OCI-LY7 (cell line): ENCODE measurements at regions not wholly inside any gene's neighbourhood (a gene's known extent, or its start where the extent isn't known, plus 50 kb on each side); places are given as distances from the start of the nearest gene placed in this dataset.

Source experiments
- BruUV-seq: library from RNA; stranded (reverse); fragments of 400-500 nt; replicated peaks from 2 replicates; lab custom pipeline; 2021; lab: Mats Ljungman, UMichigan
- CTCF ChIA-PET: fragments of 300-600 bp; sonication (Branson Sonifier 250); formaldehyde crosslinking; loops from one replicate; lab custom pipeline; 2022; ENCODE audit warnings: antibody characterized with exemption; ENCODE audit not compliant: unreplicated experiment; lab: Charles Lee
- POLR2A ChIA-PET: fragments of 300-600 bp; sonication (Branson Sonifier 250); formaldehyde crosslinking; loops from one replicate; lab custom pipeline; 2022; ENCODE audit warnings: antibody characterized with exemption; lab: Charles Lee
- DNase-seq: peaks from one replicate; pipeline ENCODE4 v3.0.0-alpha.2; 2015; ENCODE audit warnings: low spot score
- H2AFZ ChIP-seq: fragments of 200-600 bp; sonication (generic), shearing (Covaris generic); 2 replicates; pipeline ENCODE4 v1.6.1; 2014; ENCODE audit warnings: mild to moderate bottlenecking, antibody characterized with exemption, low read length, moderate library complexity
- H3K27ac ChIP-seq: fragments of 200-600 bp; sonication (generic); 2 replicates; pipeline ENCODE4 v1.5.1; 2014; ENCODE audit warnings: mixed run types, low read depth, mild to moderate bottlenecking, moderate library complexity, low read length, inconsistent platforms; ENCODE audit not compliant: poor library complexity, severe bottlenecking
- H3K36me3 ChIP-seq: fragments of 200-600 bp; sonication (generic); 2 replicates; pipeline ENCODE4 v1.6.1; 2014; ENCODE audit warnings: mild to moderate bottlenecking, antibody characterized with exemption, low read length, moderate library complexity, mixed read lengths; ENCODE audit not compliant: insufficient read depth
- H3K4me1 ChIP-seq: fragments of 200-600 bp; sonication (generic); 2 replicates; pipeline ENCODE4 v1.5.1; 2014; ENCODE audit warnings: mild to moderate bottlenecking, low read length; ENCODE audit not compliant: insufficient read depth, poor library complexity, severe bottlenecking
- H3K4me2 ChIP-seq: fragments of 200-600 bp; sonication (generic); 2 replicates; pipeline ENCODE4 v1.6.1; 2014; ENCODE audit warnings: mild to moderate bottlenecking, low read length
- H3K4me3 ChIP-seq: fragments of 200-600 bp; sonication (generic); 2 replicates; pipeline ENCODE4 v1.5.1; 2014; ENCODE audit warnings: mild to moderate bottlenecking, low read depth, low read length; ENCODE audit not compliant: poor library complexity, severe bottlenecking
- H3K79me2 ChIP-seq: fragments of 200-600 bp; sonication (generic); 2 replicates; pipeline ENCODE4 v1.6.1; 2016; ENCODE audit warnings: low read depth, mild to moderate bottlenecking, low read length, moderate library complexity, mixed read lengths; ENCODE audit not compliant: insufficient read depth
- H3K9me2 ChIP-seq: fragments of 200-600 bp; sonication (generic); 2 replicates; pipeline ENCODE4 v1.6.1; 2016; ENCODE audit warnings: mild to moderate bottlenecking, low read length, mixed read lengths; ENCODE audit not compliant: insufficient read depth
- H3K9me3 ChIP-seq: fragments of 200-600 bp; sonication (generic); 2 replicates; pipeline ENCODE4 v1.6.1; 2014; ENCODE audit warnings: mild to moderate bottlenecking, mixed run types, low read length, mixed read lengths
- H4K20me1 ChIP-seq: fragments of 200-600 bp; sonication (generic); 2 replicates; pipeline ENCODE4 v1.6.1; 2014; ENCODE audit warnings: mild to moderate bottlenecking, antibody characterized with exemption, low read length, moderate library complexity, mixed read lengths; ENCODE audit not compliant: insufficient read depth
- CTCF ChIP-seq: fragments of 200-600 bp; sonication (generic); conservative IDR thresholded peaks from 2 replicates; pipeline ENCODE4 v1.5.1; 2014; ENCODE audit warnings: mild to moderate bottlenecking, antibody characterized with exemption, low read length, moderate library complexity, mixed read lengths
- EZH2phosphoT487 ChIP-seq: fragments of 200-600 bp; sonication (generic); IDR thresholded peaks from 2 replicates; pipeline ENCODE4 v1.6.1; 2018; ENCODE audit warnings: low read depth, borderline replicate concordance, mild to moderate bottlenecking, mixed run types, antibody characterized with exemption, low read length, moderate library complexity, mixed read lengths
- intact Hi-C: fragments of 100-400 bp; cut with micrococcal nuclease; formaldehyde crosslinking; loops from one replicate; pipeline ENCODE4 v1.10.0; 2022; ENCODE audit not compliant: unreplicated experiment

- Histone ChIP-seq H3K4me3 (no peak overlapping the region), H3K4me1 (no peaks in the 10 kb centered on the region), H3K79me2 (no peaks in the 10 kb centered on the region), H3K36me3 (no peaks in the 10 kb centered on the region), H3K27ac (no peak overlapping the region), H4K20me1 (no peaks in the 10 kb centered on the region), H3K4me2 (no peak overlapping the region), H2AFZ (no peak overlapping the region), H3K9me3 (no peaks in the 10 kb centered on the region), H3K9me2 (no peaks in the 10 kb centered on the region)
- ChIA-PET POLR2A (interaction anchor here (0.6 to 1.0 kb wide), 2 partner anchors 10 to 121 kb away, joined by 3 read pairs; no protein-coding TSS in a partner anchor), CTCF (no interaction called here)
- DNase-seq = no peak
- BruUV-seq = no TSS peak
- intact Hi-C loops = no loop called here
- TF ChIP-seq CTCF = no peak
- TF ChIP-seq EZH2phosphoT487 = no peak
Observed at GRCh38 chr12:75864161-75864560, 167.4 kb downstream of the PHLDA1 start.

- no peaks in the 10 kb centered on the region for H4K20me1 ChIP-seq
- DNase-seq = no peak
- H3K36me3 ChIP-seq = no peaks in the 10 kb centered on the region
- no peaks in the 10 kb centered on the region for H3K79me2 ChIP-seq
- TF ChIP-seq EZH2phosphoT487 (no peak), CTCF (no peak)
- H3K9me2 ChIP-seq = no peaks in the 10 kb centered on the region
- H3K4me2 ChIP-seq = no peak overlapping the region
- ChIA-PET CTCF (no interaction called here), POLR2A (interaction anchor here (0.7 to 1.0 kb wide), 2 partner anchors 9 to 120 kb away, joined by 3 read pairs; no protein-coding TSS in a partner anchor)
- BruUV-seq = no TSS peak
- H3K27ac ChIP-seq = no peak overlapping the region
- intact Hi-C loops = no loop called here
- no peak overlapping the region for H3K4me3 ChIP-seq
- H3K9me3 ChIP-seq = no peaks in the 10 kb centered on the region
- H3K4me1 ChIP-seq = no peaks in the 10 kb centered on the region
- H2AFZ ChIP-seq = no peak overlapping the region
Observed at GRCh38 chr12:75863533-75863932, 168.0 kb downstream of the PHLDA1 start.

GRCh38 chr12:75862692-75863471 lies 168.7 kb downstream of the PHLDA1 start:
- ChIA-PET CTCF (no interaction called here), POLR2A (interaction anchor here (0.5 to 0.7 kb wide), 2 partner anchors 119 to 381 kb away, joined by 3 read pairs; no protein-coding TSS in a partner anchor)
- H3K4me3 ChIP-seq = no peak overlapping the region
- no peaks in the 10 kb centered on the region for H3K36me3 ChIP-seq
- no peak overlapping the region for H3K27ac ChIP-seq
- H4K20me1 ChIP-seq = no peaks in the 10 kb centered on the region
- TF ChIP-seq CTCF (no peak), EZH2phosphoT487 (no peak)
- no peak overlapping the region for H2AFZ ChIP-seq
- no peaks in the 10 kb centered on the region for H3K9me2 ChIP-seq
- H3K4me2 ChIP-seq = no peak overlapping the region
- no peaks in the 10 kb centered on the region for H3K4me1 ChIP-seq
- H3K79me2 ChIP-seq = no peaks in the 10 kb centered on the region
- no TSS peak for BruUV-seq
- DNase-seq = no peak
- H3K9me3 ChIP-seq = no peaks in the 10 kb centered on the region
- intact Hi-C loops = no loop called here
